ENCODE measurements at regions not wholly inside any gene's neighbourhood (a gene's known extent, or its start where the extent isn't known, plus 50 kb on each side); places are given as distances from the start of the nearest gene placed in this dataset.

DNA sequence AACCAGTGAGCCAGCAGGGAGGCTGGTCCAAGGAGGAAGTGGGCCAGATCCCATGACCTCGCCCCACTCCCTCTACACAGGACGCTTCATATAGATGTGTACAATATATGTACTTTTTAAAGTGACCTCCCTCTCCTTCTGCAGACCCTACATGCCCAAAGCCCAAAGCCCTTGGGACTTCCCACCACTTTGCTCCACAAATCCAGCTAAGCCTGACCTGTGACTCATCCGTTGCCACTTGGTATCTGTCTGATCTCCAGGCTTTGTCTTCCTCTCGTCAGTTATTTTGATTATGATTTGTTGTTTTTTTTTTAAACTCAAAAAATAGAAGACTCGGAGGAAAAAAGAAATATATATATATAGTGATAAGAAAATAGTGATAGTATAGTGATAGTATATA is 470.8 kb downstream of the KCNJ3 start:
- ATAC-seq (ENCODE audit: low FRiP score in 2 of 2) (peak in 1 of 2 donors; percentile 19), DNase-seq (no peak)
- Histone ChIP-seq H3K36me3 (no peaks in the 10 kb centered on the region), H3K9me3 (no peaks in the 10 kb centered on the region), H3K4me1 (no peaks in the 10 kb centered on the region), H3K4me3 (no peak overlapping the region), H3K27ac (no peak overlapping the region), H3K27me3 (no peaks in the 10 kb centered on the region)
- 75 to 83% methylated on average over 5 of the region's 5 CpGs for WGBS, 2 donors
- no peak for TF ChIP-seq POLR2AphosphoS5 (IDR thresholded peaks at IDR 0.05)
- TF ChIP-seq, protein P1, sequence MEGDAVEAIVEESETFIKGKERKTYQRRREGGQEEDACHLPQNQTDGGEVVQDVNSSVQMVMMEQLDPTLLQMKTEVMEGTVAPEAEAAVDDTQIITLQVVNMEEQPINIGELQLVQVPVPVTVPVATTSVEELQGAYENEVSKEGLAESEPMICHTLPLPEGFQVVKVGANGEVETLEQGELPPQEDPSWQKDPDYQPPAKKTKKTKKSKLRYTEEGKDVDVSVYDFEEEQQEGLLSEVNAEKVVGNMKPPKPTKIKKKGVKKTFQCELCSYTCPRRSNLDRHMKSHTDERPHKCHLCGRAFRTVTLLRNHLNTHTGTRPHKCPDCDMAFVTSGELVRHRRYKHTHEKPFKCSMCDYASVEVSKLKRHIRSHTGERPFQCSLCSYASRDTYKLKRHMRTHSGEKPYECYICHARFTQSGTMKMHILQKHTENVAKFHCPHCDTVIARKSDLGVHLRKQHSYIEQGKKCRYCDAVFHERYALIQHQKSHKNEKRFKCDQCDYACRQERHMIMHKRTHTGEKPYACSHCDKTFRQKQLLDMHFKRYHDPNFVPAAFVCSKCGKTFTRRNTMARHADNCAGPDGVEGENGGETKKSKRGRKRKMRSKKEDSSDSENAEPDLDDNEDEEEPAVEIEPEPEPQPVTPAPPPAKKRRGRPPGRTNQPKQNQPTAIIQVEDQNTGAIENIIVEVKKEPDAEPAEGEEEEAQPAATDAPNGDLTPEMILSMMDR (IDR thresholded peaks at IDR 0.05), result no peak
- TF ChIP-seq POLR2A (IDR thresholded peaks at IDR 0.05), result no peak
- no peak for TF ChIP-seq EP300 (IDR thresholded peaks at IDR 0.05)

DNA sequence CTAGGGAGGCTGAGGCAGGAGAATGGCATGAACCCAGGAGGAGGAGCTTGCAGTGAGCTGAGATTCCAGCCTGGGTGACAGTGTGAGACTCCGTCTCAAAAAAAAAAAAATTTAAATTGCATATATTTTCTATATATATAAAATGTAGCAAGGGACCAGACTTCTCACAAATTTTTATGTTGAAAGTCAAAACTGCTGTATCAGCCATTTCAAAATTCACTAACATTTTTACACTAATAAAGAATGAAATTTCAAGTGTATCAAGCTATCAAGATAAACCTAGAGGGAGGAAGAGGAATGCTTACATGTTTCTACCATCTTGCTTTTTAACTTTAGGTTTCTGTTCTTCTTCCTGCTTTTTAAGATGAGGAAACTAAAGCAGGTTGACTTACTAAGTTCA is 464.0 kb downstream of the KCNJ3 start:
- Histone ChIP-seq H3K27ac (no peak overlapping the region), H3K27me3 (no peaks in the 10 kb centered on the region), H3K9me3 (no peaks in the 10 kb centered on the region), H3K36me3 (no peaks in the 10 kb centered on the region), H3K4me1 (no peaks in the 10 kb centered on the region), H3K4me3 (no peak overlapping the region)
- no peak for DNase-seq
- TF ChIP-seq, protein P1 (IDR thresholded peaks at IDR 0.05), result no peak
- TF ChIP-seq POLR2A (IDR thresholded peaks at IDR 0.05), result no peak
- TF ChIP-seq EP300 (IDR thresholded peaks at IDR 0.05), result no peak
- no peak for TF ChIP-seq POLR2AphosphoS5 (IDR thresholded peaks at IDR 0.05)
- WGBS, 2 donors, result 96% methylated on average over 1 of the region's 1 CpG
- ATAC-seq (ENCODE audit: low FRiP score in 2 of 2), result no peak

DNA sequence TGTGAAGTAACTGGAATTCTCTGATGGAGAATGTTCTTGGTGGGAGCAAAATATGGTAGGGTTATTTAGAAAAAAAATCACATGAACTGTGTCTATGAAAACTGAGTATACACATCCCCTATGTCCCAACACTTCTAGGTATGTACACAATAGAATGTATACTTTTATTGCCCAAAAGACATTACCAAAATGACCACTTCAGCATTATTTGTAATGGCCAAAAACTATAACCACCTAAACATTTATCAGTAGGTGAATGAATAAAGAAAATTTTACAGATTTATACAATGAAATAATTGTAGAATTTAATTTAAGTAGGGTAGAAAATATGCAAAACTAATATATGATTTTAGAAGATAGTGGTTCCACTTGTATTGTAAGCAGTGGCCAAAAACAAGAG is 462.8 kb downstream of the KCNJ3 start:
- ATAC-seq (ENCODE audit: low FRiP score in 2 of 2), result no peak
- Histone ChIP-seq H3K4me1 (no peaks in the 10 kb centered on the region), H3K27ac (no peak overlapping the region), H3K36me3 (no peaks in the 10 kb centered on the region), H3K9me3 (no peaks in the 10 kb centered on the region), H3K27me3 (no peaks in the 10 kb centered on the region), H3K4me3 (no peak overlapping the region)
- DNase-seq, result no peak
- no peak for TF ChIP-seq POLR2A (IDR thresholded peaks at IDR 0.05)

DNA sequence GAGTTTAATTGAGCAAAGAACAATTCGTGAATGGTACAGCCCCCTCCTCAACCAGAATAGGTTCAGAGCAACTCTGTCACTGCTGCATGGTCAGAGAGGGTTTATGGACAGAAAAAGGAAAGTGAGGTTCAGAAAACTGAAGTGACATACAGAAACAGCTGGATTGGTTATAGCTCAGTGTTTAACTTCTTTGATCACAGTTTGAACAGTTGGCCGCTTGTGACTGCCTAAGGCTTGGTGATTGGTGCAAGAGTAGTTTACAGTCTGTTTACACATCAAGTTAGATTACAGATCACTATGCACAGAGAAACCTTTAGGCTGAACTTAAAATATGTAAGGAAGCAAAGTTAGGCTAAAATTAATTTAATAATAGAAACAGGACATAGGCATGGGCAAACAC is 459.2 kb downstream of the KCNJ3 start:
- Histone ChIP-seq H3K27me3 (no peaks in the 10 kb centered on the region), H3K27ac (no peak overlapping the region), H3K4me1 (no peaks in the 10 kb centered on the region), H3K9me3 (no peaks in the 10 kb centered on the region), H3K36me3 (no peaks in the 10 kb centered on the region), H3K4me3 (no peak overlapping the region)
- DNase-seq (no peak), ATAC-seq (ENCODE audit: low FRiP score in 2 of 2) (no peak)
- TF ChIP-seq POLR2AphosphoS5 (IDR thresholded peaks at IDR 0.05) (no peak), POLR2A (IDR thresholded peaks at IDR 0.05) (no peak), EP300 (IDR thresholded peaks at IDR 0.05) (no peak)
- TF ChIP-seq, protein P1 (IDR thresholded peaks at IDR 0.05), result no peak
- WGBS, 2 donors, result 52 to 74% methylated on average over 2 of the region's 2 CpGs

DNA sequence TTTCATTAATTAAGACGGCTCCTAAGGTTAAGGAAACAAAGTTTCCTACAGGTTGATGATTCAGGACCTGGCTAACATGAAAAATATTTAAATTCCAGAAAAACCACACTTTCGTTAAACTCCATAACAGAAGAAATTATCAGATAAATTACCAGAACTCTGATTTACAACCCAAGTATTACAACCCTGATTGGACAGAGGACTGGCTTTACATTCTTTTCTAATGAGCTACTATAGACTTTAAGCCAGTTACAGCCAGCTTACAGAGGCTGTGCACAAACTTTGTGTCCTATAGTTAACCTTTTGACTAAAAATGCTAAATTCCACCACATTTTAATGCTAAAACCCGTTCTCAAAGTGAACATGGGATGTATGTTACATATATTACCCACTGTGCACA is 458.6 kb downstream of the KCNJ3 start:
- Histone ChIP-seq H3K9me3 (no peaks in the 10 kb centered on the region), H3K4me1 (no peaks in the 10 kb centered on the region), H3K27ac (no peak overlapping the region), H3K4me3 (no peak overlapping the region), H3K36me3 (no peaks in the 10 kb centered on the region), H3K27me3 (no peaks in the 10 kb centered on the region)
- ATAC-seq (ENCODE audit: low FRiP score in 2 of 2) (no peak), DNase-seq (no peak)
- TF ChIP-seq POLR2A (IDR thresholded peaks at IDR 0.05) (no peak), EP300 (IDR thresholded peaks at IDR 0.05) (no peak), POLR2AphosphoS5 (IDR thresholded peaks at IDR 0.05) (no peak)
- TF ChIP-seq, protein P1 (IDR thresholded peaks at IDR 0.05), result no peak
- WGBS, 2 donors, result 76 to 83% methylated on average over 3 of the region's 3 CpGs
